Gastrocnemius medialis (tissue), 4 donors: ENCODE measurements at regions not wholly inside any gene's neighbourhood (a gene's known extent, or its start where the extent isn't known, plus 50 kb on each side); places are given as distances from the start of the nearest gene placed in this dataset.

Experiments used
- ATAC-seq, 2 donors: fragments of 150-250 bp; one replicate each; pipeline ENCODE4 v1.9.1; 2016
- DNase-seq, 2 donors: peaks; one replicate each; pipeline ENCODE4 v3.0.0-alpha.2; 2019
- H3K27ac ChIP-seq, 4 donors: fragments of 200-600 bp; sonication (generic); 1 replicate in 1 of 4; 2 replicates in 3 of 4; pipeline ENCODE4 v1.5.1; 2016 to 2018; ENCODE audit warnings: mild to moderate bottlenecking in 2 of 4, moderate library complexity in 1 of 4
- H3K27me3 ChIP-seq, 3 donors: fragments of 200-600 bp; sonication (generic) in 2 of 3; 1 replicate in 1 of 3; 2 replicates in 2 of 3; pipeline versions ENCODE4 v1.5.1 to v1.6.0; 2016 to 2019; ENCODE audit warnings: mild to moderate bottlenecking in 1 of 3, moderate library complexity in 1 of 3
- H3K36me3 ChIP-seq, 2 donors: fragments of 200-600 bp; sonication (generic) in 1 of 2; one replicate each; pipeline ENCODE4 v1.5.1; 2017 to 2018
- H3K4me1 ChIP-seq, 2 donors: fragments of 200-600 bp; sonication (generic) in 1 of 2; one replicate each; pipeline ENCODE4 v1.5.1; 2016 to 2017; ENCODE audit warnings: mild to moderate bottlenecking in 2 of 2
- H3K4me3 ChIP-seq, 4 donors: fragments of 200-600 bp; sonication (generic) in 3 of 4; 1 replicate in 1 of 4; 2 replicates in 3 of 4; pipeline ENCODE4 v1.5.1; 2016 to 2019; ENCODE audit warnings: mild to moderate bottlenecking in 2 of 4
- H3K9me3 ChIP-seq, 3 donors: fragments of 200-600 bp; sonication (generic) in 2 of 3; 1 replicate in 1 of 3; 2 replicates in 2 of 3; pipeline ENCODE4 v1.5.1; 2016 to 2019
- CTCF ChIP-seq, 5 experiments: fragments of 450-650 bp in 3 of 5; fragments of 200-600 bp in 2 of 5; sonication (generic) in 2 of 5; IDR thresholded peaks in 4 of 5; conservative IDR thresholded peaks in 1 of 5; 1 replicate in 4 of 5; 2 replicates in 1 of 5; pipeline ENCODE4 v1.5.1; 2016 to 2019; ENCODE audit warnings: antibody characterized with exemption in 5 of 5, mild to moderate bottlenecking in 3 of 5, moderate library complexity in 3 of 5
- POLR2A ChIP-seq, 2 donors: fragments of 450-650 bp; IDR thresholded peaks; one replicate each; pipeline ENCODE4 v1.6.1; 2017; ENCODE audit warnings: antibody characterized with exemption in 2 of 2, mild to moderate bottlenecking in 2 of 2, moderate library complexity in 2 of 2
- in situ Hi-C, 4 donors: fragments of 200-750 bp; cut with MboI; loops; one replicate each; pipeline versions ENCODE4 v1.15.0 to v1.8.0; 2017; ENCODE audit warnings: low sequenced_read_pairs in 4 of 4
- intact Hi-C: fragments of 100-400 bp; cut with DNase I; formaldehyde crosslinking; loops from one replicate; pipeline ENCODE4 v1.15.1; 2023; ENCODE audit warnings: low total_unique reads

- Histone ChIP-seq H3K4me3 (no peak overlapping the region), H3K4me1 (peaks cover 0 to 3% of the 10 kb centered on the region in 2 donors)
- in situ Hi-C loops = no loop called here
Measured at GRCh38 chr10:110418218-110418617, 79.5 kb upstream of the DUSP5 start.

GRCh38 chr10:110419265-110419664 is 78.4 kb upstream of the DUSP5 start:
- Histone ChIP-seq H3K27ac (no peak overlapping the region), H3K9me3 (no peaks in the 10 kb centered on the region), H3K4me3 (no peak overlapping the region), H3K27me3 (no peaks in the 10 kb centered on the region), H3K36me3 (no peaks in the 10 kb centered on the region), H3K4me1 (peaks cover 0 to 3% of the 10 kb centered on the region in 2 donors)
- no peak for ATAC-seq
- DNase-seq = no peak
- intact Hi-C loops = no loop called here
- TF ChIP-seq CTCF (IDR thresholded peaks at IDR 0.05 in 4 of 5, conservative IDR thresholded peaks at IDR 0.05 in 1 of 5) (no peak), POLR2A (IDR thresholded peaks at IDR 0.05) (no peak)
- in situ Hi-C loops = no loop called here

More at GRCh38 chr10:110418218-110418617, 79.5 kb upstream of the DUSP5 start:
- TF ChIP-seq POLR2A (IDR thresholded peaks at IDR 0.05) = no peak
- no peak for TF ChIP-seq CTCF (IDR thresholded peaks at IDR 0.05 in 4 of 5, conservative IDR thresholded peaks at IDR 0.05 in 1 of 5)
- no peaks in the 10 kb centered on the region for H3K9me3 ChIP-seq
- ATAC-seq = no peak
- intact Hi-C loops = no loop called here
- no peaks in the 10 kb centered on the region for H3K36me3 ChIP-seq
- no peak overlapping the region for H3K27ac ChIP-seq
- H3K27me3 ChIP-seq = no peaks in the 10 kb centered on the region
- no peak for DNase-seq

- H3K4me1 ChIP-seq = no peaks in the 10 kb centered on the region
- no peaks in the 10 kb centered on the region for H3K27me3 ChIP-seq
- TF ChIP-seq CTCF (IDR thresholded peaks at IDR 0.05 in 4 of 5, conservative IDR thresholded peaks at IDR 0.05 in 1 of 5) (no peak), POLR2A (IDR thresholded peaks at IDR 0.05) (no peak)
- no peak for ATAC-seq
- H3K36me3 ChIP-seq = no peaks in the 10 kb centered on the region
- H3K9me3 ChIP-seq = no peaks in the 10 kb centered on the region
- H3K4me3 ChIP-seq = no peak overlapping the region
- H3K27ac ChIP-seq = no peak overlapping the region
- in situ Hi-C loops = no loop called here
- intact Hi-C loops = no loop called here
- no peak for DNase-seq
Measured at GRCh38 chr10:110420401-110421193, 77.1 kb upstream of the DUSP5 start.

DNA sequence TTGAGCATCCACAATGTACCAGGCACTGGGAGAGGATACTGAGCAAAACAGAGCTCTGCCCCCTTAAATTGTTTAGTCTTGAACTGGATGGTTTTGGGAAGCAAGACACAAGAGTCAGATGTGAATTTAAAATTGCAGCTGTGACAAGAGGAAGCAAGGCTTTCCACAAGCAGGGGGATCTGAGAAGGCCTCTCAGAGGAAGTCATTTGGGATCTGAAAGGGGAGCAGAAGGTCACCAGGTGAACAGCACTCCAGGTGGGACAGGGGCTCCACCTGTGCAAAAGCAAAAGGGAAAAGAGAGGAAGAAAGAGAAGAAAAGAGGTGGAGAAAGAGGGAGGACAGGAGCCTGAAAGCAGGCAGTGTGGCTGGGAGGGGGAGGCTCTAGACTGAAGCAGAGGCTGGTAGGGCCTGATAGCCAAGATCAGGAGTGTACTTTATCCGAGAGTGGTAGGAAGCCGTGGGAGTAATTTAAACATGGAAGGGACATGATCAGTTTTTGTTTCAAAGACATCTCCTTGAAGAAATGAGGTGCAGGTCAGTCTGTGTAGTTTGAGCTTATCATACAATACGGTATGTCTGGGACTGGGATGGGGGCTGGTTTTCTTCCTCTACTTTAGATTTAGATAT is 76.1 kb upstream of the DUSP5 start:
- Histone ChIP-seq H3K27me3 (no peaks in the 10 kb centered on the region), H3K4me3 (no peak overlapping the region), H3K36me3 (no peaks in the 10 kb centered on the region), H3K4me1 (no peaks in the 10 kb centered on the region), H3K9me3 (no peaks in the 10 kb centered on the region), H3K27ac (no peak overlapping the region)
- in situ Hi-C loops = no loop called here
- intact Hi-C loops = no loop called here
- TF ChIP-seq CTCF (IDR thresholded peaks at IDR 0.05 in 4 of 5, conservative IDR thresholded peaks at IDR 0.05 in 1 of 5) (no peak), POLR2A (IDR thresholded peaks at IDR 0.05) (no peak)
- ATAC-seq = no peak
- no peak for DNase-seq
